GM19395 (cell line): ENCODE measurements at regions not wholly inside any gene's neighbourhood (a gene's known extent, or its start where the extent isn't known, plus 50 kb on each side); places are given as distances from the start of the nearest gene placed in this dataset.
"Not testable (repeated sequence)": the region's sequence is repeated elsewhere in the genome, so short reads cannot be mapped to it uniquely, and the experiment has no call there.

Experiments
- ATAC-seq: cut with Tn5 transposase; IDR thresholded peaks from one replicate; pipeline ENCODE4 v1.9.1; 2021; ENCODE audit warnings: mild to moderate bottlenecking, moderate library complexity; ENCODE audit not compliant: unreplicated experiment

- ATAC-seq = not testable (repeated sequence)
These were observed 80.3 kb downstream of the ANXA5 start for GRCh38 chr4:121616449-121616848.

DNA sequence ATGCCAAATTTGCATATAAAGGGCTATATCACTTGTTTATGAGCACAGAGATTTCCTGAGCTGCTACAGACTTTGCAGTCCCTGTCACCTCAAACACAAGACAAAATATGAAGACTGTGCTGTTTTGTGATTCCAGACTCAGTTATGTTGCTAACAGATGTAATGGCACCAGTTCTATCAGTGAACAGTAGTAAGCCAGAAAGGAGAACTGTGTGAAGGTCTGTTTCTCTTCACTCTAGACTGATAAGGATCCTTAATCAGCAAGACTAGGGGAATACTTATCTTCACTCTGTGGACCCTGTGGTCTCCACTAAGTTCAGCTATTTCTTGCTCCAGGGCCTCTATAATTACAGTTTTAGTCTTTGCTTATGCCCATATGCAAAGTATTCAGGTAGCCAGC, 82.7 kb downstream of the ANXA5 start:
- no peak for ATAC-seq

DNA sequence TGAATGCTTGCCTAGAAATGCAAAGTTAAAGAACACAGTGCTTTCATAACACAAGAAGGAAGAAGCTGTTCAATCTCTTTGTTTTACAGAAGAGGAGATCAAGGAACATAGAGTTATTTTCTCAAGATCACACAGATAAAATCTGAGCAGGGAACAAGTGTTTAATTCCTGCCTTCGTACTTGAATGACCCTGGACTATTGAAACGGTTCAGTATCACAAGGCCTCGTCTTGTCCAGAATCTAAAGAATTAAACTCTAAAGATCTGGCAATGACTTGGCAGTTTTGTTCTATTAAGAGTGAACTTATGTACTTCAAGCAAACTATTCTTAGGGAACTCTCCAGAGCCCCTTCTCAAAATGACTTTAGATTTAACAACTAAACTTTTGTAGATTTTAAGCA, 97.7 kb downstream of the ANXA5 start:
- ATAC-seq = no peak

GRCh38 chr4:121597346-121597934, 99.3 kb downstream of the ANXA5 start:
- ATAC-seq = peak; percentile 75

DNA sequence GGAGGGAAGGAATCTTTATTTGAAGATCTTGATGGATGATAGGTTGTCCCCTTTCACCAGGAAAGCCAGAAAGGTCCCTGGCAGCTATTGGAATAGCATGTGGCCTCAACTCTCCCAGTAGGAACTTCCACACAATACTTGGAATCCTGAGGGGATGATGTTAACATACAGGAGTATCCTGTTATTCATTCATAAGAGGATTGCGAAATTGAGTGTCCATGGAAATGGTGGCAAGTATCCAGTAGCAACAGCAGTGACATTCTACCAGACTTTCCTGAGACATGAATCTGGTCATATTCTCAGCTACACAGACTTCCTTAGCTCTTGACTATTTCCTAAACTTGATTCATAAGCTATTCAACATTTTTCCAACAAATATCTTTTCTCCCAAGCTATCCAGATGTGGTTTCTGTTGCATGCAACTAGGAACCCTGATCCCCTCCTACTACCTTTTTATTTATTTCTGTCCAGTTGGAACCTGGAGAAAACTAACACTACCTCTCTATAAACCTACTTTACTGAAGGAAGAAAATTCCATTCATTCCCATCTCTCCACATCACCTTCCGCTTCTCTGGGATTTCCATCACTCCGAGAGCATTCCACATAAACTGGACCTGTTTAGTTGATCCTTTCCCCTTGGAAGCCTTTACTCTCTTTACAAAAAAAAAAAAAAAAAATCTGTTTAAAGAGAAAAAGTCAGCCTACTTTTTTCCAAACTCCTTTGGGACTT, 101.8 kb downstream of the ANXA5 start:
- ATAC-seq = no peak

DNA sequence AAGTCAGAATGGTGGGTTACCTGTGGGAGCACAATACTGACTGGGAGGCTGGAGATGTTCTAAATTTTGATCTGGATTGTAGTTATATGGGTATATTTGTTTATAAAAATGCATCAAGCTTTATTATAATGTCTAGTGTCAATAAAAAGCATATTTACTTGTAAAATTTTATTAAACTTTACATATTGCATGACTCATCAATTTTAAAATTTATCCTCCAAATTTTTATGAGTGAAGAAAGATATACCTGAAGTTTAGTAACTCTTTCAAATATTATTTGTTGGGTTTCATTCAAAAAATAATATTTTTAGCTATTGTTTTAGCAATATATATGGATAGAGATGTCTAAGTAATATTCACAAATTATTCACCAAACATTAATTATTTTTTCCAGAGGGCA, 103.0 kb downstream of the ANXA5 start:
- ATAC-seq = no peak

- ATAC-seq = not testable (repeated sequence)
These were observed 104.5 kb downstream of the ANXA5 start for GRCh38 chr4:121592257-121592656.

DNA sequence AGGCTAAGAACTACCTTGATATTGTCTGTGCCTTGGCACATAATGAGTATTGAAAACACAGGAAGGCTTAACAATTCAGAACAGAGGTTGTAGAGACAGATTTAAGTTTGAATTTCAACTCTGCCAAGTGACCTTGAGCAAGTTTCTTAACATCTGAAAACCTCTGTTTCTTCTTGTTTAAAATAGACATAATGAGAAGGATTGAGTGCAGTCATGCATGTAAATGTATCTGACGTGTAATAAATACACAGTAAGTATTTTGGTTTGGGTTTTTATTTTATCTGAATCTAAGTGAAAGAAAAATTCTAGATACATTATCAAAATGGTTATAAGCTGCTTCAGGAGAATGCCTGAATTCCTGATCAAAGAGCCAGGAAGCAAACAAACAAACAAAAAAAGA, 111.9 kb downstream of the ANXA5 start:
- ATAC-seq = no peak

- ATAC-seq = no peak
These were observed 113.4 kb downstream of the ANXA5 start for GRCh38 chr4:121583396-121583795.

DNA sequence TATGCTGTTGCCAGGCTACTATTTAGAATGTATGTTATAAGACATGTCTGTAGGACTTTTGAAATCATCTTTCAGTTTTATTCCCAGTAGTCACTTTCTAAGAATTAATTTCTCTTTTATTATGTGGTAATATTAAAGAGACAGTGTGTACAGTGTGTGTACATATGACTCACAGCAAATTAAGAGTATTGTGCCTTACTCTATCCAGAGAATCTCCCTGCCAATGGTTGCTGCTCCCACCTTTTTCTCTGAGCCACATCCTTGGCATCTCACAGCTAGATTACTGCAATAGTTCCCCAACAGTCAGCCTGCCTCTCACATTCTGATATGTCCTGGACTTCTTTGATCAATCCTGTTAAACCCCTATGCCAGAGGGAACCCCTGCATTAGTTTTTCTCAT, 114.5 kb downstream of the ANXA5 start:
- ATAC-seq = no peak

GRCh38 chr4:121575392-121575791, 121.4 kb downstream of the ANXA5 start:
- ATAC-seq = not testable (repeated sequence)

GRCh38 chr4:121574618-121575017, 122.2 kb downstream of the ANXA5 start:
- ATAC-seq = no peak

GRCh38 chr4:121567748-121568147, 129.0 kb downstream of the ANXA5 start:
- no peak for ATAC-seq

DNA sequence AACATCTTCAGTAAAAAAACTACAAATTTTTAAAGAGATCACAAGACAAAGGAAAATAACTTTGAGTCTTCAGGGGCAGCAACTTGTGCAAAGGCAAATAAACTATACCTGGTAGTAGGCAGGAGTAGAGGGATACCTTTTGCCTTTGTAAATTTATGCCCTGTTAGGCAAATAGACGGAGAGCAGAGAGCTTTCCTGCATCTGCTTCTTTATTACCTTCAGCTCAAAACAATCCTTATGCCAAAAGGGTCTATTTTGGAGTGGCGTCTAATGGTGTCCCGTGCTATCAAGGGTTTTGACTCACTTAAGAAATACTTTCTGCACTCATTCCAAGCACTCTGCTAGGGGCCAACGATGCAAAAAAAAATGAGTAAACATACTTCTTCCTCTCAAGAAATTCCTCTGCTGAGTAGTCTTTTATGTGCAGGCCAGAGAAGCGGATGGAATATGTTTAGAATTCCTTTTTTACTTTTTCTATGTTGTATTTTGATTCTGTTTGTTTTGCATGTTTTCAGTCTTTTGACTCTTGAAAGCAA, 131.9 kb downstream of the ANXA5 start:
- no peak for ATAC-seq

DNA sequence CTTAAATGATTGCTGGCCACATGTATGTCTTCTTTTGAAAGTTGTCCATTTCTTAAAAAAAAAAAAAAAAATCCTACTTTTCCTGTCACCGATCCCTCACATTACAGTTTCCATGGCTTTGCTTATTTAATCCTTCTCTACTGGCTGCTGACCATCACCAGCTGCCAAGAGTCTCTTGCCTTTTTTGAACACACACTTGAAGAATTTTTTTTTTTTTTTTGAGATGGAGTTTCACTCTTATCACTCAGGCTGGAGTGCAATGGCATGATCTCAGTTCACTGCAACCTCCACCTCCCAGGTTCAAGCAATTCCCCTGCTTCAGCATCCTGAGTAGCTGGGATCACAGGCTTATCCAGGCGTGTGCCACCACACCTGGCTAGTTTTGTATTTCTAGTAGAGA, 134.0 kb downstream of the ANXA5 start:
- ATAC-seq = no peak

DNA sequence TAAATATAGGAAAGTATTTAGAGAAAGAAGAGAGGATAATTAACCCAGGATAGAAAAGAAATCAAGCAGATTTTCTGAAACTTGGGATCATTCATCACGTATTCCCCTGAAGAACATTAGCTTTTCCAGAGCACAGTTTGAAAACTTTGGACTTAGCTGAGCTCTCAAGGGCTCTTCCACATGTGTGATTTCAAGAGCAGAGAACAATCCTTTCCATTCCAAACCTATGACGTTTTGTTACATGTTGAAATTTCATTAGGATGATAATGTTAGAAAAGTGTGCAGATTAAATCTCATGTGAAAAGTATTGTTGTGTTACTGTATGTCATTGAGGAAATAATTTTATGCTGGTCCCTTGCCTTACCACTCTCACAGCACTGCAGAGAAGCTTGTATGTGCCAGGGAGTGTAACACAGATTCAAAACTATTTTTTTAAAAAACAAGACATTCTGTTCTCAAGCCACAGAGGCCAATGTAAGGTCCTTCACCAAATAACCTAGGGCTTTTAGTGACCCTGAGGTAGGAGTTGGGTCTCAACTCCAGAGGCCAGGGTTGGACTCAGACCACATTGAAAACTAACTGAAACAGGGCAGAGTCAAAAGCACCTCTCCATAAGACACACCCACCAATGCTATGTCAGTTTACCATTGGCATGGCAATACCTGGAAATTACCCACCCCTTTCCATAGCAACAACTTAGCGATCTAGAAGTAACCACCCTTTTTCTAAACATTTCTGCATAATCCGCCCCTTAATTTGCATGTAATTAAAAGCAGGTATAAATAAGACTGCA, 141.3 kb downstream of the ANXA5 start:
- ATAC-seq = no peak

DNA sequence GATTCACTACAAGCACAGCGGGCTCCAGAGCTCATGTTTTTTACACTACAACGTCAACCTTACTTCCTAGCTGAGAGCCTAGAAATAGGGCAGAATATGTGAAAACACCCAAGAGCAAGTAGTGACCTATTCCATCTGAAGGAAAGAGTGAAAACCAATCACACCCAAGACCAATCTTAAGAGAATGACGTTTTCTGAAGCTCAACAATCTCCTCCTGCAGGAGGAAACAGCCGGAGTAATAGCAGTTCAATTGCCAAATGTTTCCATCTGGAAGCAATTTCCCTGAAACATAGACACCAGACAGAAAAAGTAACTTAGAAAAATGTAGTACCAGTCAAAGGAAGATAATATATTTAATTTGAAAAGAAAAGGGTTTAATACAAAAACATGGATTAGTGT, 142.4 kb downstream of the ANXA5 start:
- no peak for ATAC-seq

DNA sequence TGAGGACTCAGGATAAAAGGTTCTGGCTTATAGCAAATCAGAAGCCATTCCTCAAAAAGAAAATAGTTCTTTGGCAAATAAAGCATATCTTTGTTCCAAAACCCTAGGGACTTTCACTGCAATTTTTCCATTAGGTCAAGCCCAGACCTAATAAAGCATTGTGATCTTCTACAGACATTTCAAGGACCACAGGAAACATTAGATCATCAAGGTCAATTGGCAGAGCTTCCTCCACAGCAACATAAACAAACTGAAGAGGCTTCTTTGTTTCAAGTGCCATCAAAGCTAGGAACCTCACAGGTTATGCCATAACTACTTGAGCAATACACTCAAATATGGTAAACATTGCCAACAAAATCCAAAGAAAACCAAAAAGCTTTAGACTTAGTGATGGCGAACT, 144.9 kb downstream of the ANXA5 start:
- no peak for ATAC-seq

DNA sequence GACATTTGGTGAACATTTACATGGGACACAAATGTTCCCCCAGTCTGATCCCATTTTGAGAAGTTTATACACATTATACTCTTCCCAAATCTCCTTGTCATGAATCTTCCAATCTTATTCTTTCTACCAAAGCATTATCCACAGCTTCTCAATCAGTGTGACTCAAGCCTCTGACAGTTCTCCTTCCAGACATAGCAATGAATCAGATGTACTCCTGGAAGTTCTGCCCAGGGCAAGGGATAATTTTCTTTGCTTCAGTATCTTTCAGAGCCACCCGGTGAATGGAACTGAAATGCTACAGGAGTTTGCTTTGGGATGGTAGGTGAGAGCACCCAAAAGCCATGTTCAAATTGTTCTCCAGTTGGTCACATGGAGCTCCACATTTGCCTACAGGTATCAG, 145.5 kb downstream of the ANXA5 start:
- no peak for ATAC-seq

DNA sequence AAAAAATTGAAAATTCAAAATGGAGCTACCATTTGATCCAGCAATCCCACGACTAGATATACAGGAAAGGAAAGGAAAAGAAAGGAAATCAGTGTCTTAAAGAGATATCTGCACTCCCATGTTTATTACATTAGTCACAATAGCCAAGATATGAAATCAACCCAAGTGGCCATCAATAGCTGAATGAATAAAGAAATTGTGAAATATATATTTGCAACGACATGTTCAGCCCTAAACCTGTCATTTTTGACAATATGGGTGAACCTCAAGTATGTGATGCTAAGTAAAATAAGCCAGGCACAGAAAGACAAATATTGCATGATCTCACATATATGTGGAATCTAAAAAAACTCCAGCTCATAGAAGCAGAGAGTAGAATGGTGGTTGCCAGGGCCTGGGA, 155.1 kb downstream of the ANXA5 start:
- no peak for ATAC-seq

- no peak for ATAC-seq
These were observed 154.5 kb upstream of the QRFPR start for GRCh38 chr4:121535351-121535750.

- ATAC-seq = no peak
These were observed 153.4 kb upstream of the QRFPR start for GRCh38 chr4:121534187-121534586.
